ENCODE measurements at regions not wholly inside any gene's neighbourhood (a gene's known extent, or its start where the extent isn't known, plus 50 kb on each side); places are given as distances from the start of the nearest gene placed in this dataset.
"Not testable (repeated sequence)": the region's sequence is repeated elsewhere in the genome, so short reads cannot be mapped to it uniquely, and the experiment has no call there.

GRCh38 chr14:81584495-81584894, 50.8 kb upstream of the SEL1L start:
- DNase-seq = no peak

GRCh38 chr14:81589381-81590065, 55.9 kb upstream of the SEL1L start:
- DNase-seq = no peak

GRCh38 chr14:81591266-81591665, 57.6 kb upstream of the SEL1L start:
- no peak for DNase-seq

GRCh38 chr14:81594012-81594411, 60.4 kb upstream of the SEL1L start:
- no peak for DNase-seq

GRCh38 chr14:81605660-81606059, 72.0 kb upstream of the SEL1L start:
- no peak for DNase-seq

GRCh38 chr14:81613341-81614045, 79.8 kb upstream of the SEL1L start:
- DNase-seq = no peak

GRCh38 chr14:81614302-81614701, 80.6 kb upstream of the SEL1L start:
- DNase-seq = not testable (repeated sequence)

- no peak for DNase-seq
Observed at GRCh38 chr14:81618695-81619094, 85.0 kb upstream of the SEL1L start.

GRCh38 chr14:81619816-81620215, 86.2 kb upstream of the SEL1L start:
- no peak for DNase-seq

- DNase-seq = not testable (repeated sequence)
Observed at GRCh38 chr14:81623771-81624396, 90.2 kb upstream of the SEL1L start.

GRCh38 chr14:81625343-81625742, 91.7 kb upstream of the SEL1L start:
- no peak for DNase-seq

- DNase-seq = no peak
Observed at GRCh38 chr14:81632157-81632556, 98.5 kb upstream of the SEL1L start.

GRCh38 chr14:81633496-81633895, 99.8 kb upstream of the SEL1L start:
- DNase-seq = no peak

GRCh38 chr14:81637639-81638038, 104.0 kb upstream of the SEL1L start:
- DNase-seq = no peak

- no peak for DNase-seq
Observed at GRCh38 chr14:81638656-81639280, 105.1 kb upstream of the SEL1L start.

- DNase-seq = no peak
Observed at GRCh38 chr14:81653626-81654025, 120.0 kb upstream of the SEL1L start.

- DNase-seq = no peak
Observed at GRCh38 chr14:81655423-81656314, 122.0 kb upstream of the SEL1L start.

- no peak for DNase-seq
Observed at GRCh38 chr14:81656811-81657210, 123.2 kb upstream of the SEL1L start.

- DNase-seq = no peak
Observed at GRCh38 chr14:81662066-81662465, 128.4 kb upstream of the SEL1L start.

GRCh38 chr14:81662570-81663197, 129.0 kb upstream of the SEL1L start:
- DNase-seq = no peak

GRCh38 chr14:81668626-81669274, 135.1 kb upstream of the SEL1L start:
- DNase-seq = no peak

- no peak for DNase-seq
Observed at GRCh38 chr14:81669308-81669707, 135.7 kb upstream of the SEL1L start.

Data from right forelimb (tissue), 1 donor.